Suppressor macrophage treated with lipopolysaccharide for 4 hours (primary cell): ENCODE measurements at regions not wholly inside any gene's neighbourhood (a gene's known extent, or its start where the extent isn't known, plus 50 kb on each side); places are given as distances from the start of the nearest gene placed in this dataset.
"Not testable (repeated sequence)": the region's sequence is repeated elsewhere in the genome, so short reads cannot be mapped to it uniquely, and the experiment has no call there.

Source experiments
- DNase-seq: peaks from one replicate; pipeline ENCODE4 v3.0.0-alpha.2; 2020

GRCh38 chr12:126897778-126898177, 1369.2 kb upstream of the TMEM132C start:
- DNase-seq = no peak

GRCh38 chr12:126898562-126898961, 1368.4 kb upstream of the TMEM132C start:
- no peak for DNase-seq

GRCh38 chr12:126899926-126900792, 1366.8 kb upstream of the TMEM132C start:
- no peak for DNase-seq

GRCh38 chr12:126903027-126903876, 1363.7 kb upstream of the TMEM132C start:
- DNase-seq = no peak

GRCh38 chr12:126905752-126906151, 1361.2 kb upstream of the TMEM132C start:
- DNase-seq = no peak

- no peak for DNase-seq
These were observed 1358.8 kb upstream of the TMEM132C start for GRCh38 chr12:126907900-126908764.

GRCh38 chr12:126908765-126909142, 1358.2 kb upstream of the TMEM132C start:
- no peak for DNase-seq

GRCh38 chr12:126910570-126910969, 1356.4 kb upstream of the TMEM132C start:
- no peak for DNase-seq

GRCh38 chr12:126912111-126912510, 1354.9 kb upstream of the TMEM132C start:
- no peak for DNase-seq

- DNase-seq = no peak
These were observed 1352.7 kb upstream of the TMEM132C start for GRCh38 chr12:126914170-126914793.

- peak; percentile 14 for DNase-seq
These were observed 1351.7 kb upstream of the TMEM132C start for GRCh38 chr12:126915309-126915708.

GRCh38 chr12:126926023-126926594, 1340.9 kb upstream of the TMEM132C start:
- DNase-seq = no peak

- DNase-seq = no peak
These were observed 1336.7 kb upstream of the TMEM132C start for GRCh38 chr12:126930234-126930633.

- DNase-seq = no peak
These were observed 1334.8 kb upstream of the TMEM132C start for GRCh38 chr12:126932156-126932555.

GRCh38 chr12:126935435-126935834, 1331.5 kb upstream of the TMEM132C start:
- no peak for DNase-seq

- peak; percentile 3 for DNase-seq
These were observed 1330.7 kb upstream of the TMEM132C start for GRCh38 chr12:126936181-126936851.

- no peak for DNase-seq
These were observed 1329.5 kb upstream of the TMEM132C start for GRCh38 chr12:126937431-126937830.

- no peak for DNase-seq
These were observed 1322.3 kb upstream of the TMEM132C start for GRCh38 chr12:126944684-126945083.

GRCh38 chr12:126946958-126947357, 1320.0 kb upstream of the TMEM132C start:
- DNase-seq = not testable (repeated sequence)

- no peak for DNase-seq
These were observed 1317.4 kb upstream of the TMEM132C start for GRCh38 chr12:126949558-126949957.

- no peak for DNase-seq
These were observed 1316.7 kb upstream of the TMEM132C start for GRCh38 chr12:126950266-126950665.
